ENCODE measurements at regions not wholly inside any gene's neighbourhood (a gene's known extent, or its start where the extent isn't known, plus 50 kb on each side); places are given as distances from the start of the nearest gene placed in this dataset.

DNA sequence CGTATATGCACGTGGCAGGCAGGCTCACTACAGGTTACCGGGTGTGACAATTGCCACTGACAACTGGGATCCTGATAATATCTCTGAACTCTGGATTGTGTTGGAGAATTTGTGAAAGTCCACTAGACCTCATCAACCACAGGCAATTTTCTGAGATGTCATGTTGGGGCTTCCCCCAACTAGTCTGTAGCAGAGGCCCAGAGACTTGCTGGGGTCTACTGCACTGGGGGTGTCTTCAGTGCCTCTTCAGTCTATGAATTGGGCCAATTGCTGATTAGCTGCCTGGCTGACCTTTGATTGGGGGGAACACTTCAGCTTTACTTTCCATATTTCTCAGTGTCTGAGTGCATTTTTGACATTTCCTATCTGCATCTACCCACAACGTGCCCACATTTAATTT is 201.5 kb downstream of the MTX2 start:
- DNase-seq (ENCODE audit: low read depth): no peak

DNA sequence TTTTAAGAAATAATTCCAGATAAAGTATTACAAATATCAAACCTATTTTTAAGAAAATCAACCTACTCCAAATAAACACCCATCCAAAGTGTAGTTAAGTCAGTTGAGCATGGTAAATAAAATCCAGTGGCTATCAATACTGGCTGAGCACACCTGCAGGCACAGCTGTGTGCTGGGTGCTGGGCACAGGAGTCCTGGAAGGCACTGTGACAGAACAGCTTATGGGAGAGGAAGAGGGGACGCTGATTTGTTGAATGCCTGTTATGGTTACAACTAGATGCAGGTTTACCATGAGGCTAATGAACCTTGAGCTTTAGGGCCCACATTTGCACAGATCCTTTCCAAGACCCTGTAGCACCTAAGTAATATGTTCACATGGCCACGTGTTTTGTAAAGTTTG is 202.7 kb downstream of the MTX2 start:
- no peak for DNase-seq (ENCODE audit: low read depth)

DNA sequence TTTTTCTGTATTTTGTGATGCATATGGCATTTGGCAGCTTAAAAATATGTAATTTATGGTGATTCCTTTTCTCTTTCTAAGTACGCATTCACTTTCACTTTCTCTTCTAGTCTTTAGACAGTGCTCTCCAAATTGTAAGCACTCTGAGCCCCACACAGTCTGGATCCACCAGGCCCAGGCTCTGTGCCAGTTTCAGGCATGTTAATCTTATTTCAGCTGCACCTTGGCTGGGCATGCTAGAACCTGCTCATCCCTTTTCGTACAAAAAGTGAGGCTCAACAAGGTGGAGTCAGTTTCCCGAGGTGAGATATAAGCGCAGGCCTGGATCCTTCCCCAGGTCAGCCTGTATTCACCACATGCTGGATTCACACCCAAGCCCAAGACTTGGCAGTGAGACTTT is 203.9 kb downstream of the MTX2 start:
- DNase-seq (ENCODE audit: low read depth): no peak

GRCh38 chr2:176473851-176474250 is 204.6 kb downstream of the MTX2 start:
- DNase-seq (ENCODE audit: low read depth): no peak

- DNase-seq (ENCODE audit: low read depth): no peak
Measured at GRCh38 chr2:176477336-176477735, 208.1 kb downstream of the MTX2 start.

- no peak for DNase-seq (ENCODE audit: low read depth)
Measured at GRCh38 chr2:176479961-176480360, 210.7 kb downstream of the MTX2 start.

- DNase-seq (ENCODE audit: low read depth): no peak
Measured at GRCh38 chr2:176482107-176482506, 212.9 kb downstream of the MTX2 start.

DNA sequence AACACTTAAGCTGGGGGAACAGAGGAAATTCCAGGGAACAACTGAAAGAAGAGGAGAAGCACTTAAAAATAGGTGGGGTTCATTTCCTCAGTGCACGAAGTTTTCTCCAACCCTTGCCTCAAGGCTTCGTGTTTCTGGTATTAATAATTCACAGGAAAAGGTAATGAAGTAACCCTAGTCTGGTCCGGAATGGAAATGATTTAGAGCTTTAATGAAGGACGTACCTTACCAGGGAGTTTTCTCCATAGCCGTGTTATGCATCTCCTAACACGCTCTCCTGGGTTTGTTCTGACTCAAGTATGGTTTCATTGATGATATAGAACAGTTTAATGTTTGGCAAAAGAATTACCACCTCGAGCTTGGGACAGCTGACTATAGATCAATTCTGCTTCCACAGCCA is 214.2 kb downstream of the MTX2 start:
- no peak for DNase-seq (ENCODE audit: low read depth)

GRCh38 chr2:176483901-176484568 is 214.8 kb downstream of the MTX2 start:
- no peak for DNase-seq (ENCODE audit: low read depth)

DNA sequence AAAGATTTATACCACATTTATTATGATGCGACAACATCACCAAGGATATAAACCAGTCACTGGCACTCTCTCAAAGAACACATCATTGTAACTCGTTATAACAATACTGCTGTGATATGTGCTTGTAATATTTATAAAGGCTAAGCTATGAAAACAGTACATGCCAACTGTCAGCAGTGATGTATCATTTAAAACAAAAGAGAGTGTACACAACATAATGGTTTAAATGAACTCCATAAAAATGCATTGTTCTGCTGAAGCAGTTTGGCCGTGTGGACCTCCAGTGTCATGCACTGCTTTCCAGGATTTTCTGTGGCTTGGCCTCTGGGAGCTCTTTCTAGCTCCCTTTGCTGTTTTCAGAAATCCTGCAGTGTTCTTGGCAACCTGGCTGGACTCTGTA is 215.6 kb downstream of the MTX2 start:
- no peak for DNase-seq (ENCODE audit: low read depth)

DNA sequence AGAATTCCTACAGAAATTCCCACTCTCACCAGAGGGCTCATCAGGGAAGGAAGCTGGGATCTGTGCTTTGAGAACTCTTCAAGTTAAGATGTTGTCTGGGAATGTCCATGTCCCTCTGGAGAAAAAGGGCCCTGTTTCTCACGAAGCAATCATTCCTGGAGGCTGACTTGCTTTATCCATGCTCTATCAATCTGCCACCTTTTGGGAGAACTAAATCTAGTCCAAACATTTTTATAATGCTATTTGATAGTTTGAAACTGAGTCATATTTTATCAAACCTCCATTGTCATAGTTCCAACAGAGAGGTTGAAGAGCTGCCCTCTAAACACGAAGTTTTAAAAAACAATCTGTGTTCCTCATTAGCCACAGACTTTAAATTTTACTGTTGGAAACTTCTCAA is 219.2 kb downstream of the MTX2 start:
- no peak for DNase-seq (ENCODE audit: low read depth)

- DNase-seq (ENCODE audit: low read depth): no peak
Measured at GRCh38 chr2:176490061-176490861, 221.0 kb downstream of the MTX2 start.

- DNase-seq (ENCODE audit: low read depth): no peak
Measured at GRCh38 chr2:176491172-176491904, 222.1 kb downstream of the MTX2 start.

DNA sequence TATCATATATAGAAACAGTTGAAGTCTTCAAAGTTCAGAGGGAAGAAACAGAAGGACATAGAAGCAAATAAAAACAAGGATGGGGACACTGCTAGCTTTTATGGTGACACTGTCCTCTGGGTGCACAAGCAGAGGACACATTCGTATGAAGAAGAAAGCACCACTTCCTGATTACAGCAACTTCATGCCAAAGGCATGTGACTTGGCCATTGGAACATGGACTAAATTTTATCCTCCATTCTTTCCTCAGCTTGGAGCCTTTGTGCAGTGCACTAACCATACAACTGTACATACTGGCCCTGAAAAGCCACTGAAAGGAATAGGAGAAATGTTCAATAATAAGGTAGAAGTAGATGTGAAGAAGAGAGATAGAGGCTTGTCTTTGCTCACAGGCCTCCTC is 223.3 kb downstream of the MTX2 start:
- no peak for DNase-seq (ENCODE audit: low read depth)

DNA sequence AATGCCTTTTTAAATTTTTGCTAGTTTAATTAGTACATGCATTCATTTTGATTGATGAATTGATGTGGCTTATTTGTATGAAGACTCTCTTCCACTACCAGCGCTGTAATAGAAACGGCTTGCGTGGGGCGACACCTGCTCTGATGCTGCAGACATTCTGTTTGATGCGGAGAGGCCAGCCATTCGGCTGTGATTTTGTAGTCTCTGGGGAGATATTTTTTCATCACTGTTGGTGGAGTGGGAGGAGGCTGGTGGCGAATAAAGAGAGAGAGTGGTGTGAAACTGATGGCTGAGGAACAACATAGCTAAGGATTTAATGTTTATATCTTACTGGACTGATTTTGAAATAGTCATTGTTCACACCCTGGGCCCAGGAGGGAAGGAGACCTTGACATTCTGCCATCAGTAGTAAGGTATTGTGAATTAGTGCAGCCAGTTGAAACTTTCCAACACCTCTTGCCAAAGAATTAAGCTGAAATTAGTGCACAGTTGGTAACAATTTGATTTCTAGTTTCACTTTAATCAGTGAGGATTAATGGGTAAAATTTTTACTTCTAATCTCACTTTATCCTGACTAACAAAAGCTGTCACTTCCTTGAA is 224.1 kb downstream of the MTX2 start:
- DNase-seq (ENCODE audit: low read depth): no peak

DNA sequence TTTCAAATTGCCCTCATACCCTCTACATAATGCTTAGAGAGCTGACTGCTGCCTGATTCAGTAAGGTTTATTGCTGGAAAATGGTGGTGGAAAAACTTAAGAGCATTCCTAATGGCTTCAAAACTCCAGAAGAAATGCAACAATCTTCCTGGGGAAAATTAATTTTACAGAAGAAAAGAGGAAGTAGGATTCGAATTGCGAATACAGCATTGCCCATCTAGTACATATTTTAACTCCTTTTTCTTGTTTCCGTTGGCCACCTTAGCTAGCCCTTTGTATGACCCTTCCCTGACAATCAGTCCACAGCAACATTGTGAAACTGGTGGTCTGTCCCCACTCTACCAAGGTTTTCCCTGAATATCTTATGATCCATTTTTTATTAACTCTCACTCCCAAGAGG is 224.7 kb downstream of the MTX2 start:
- DNase-seq (ENCODE audit: low read depth): no peak

GRCh38 chr2:176494949-176495353 is 225.7 kb downstream of the MTX2 start:
- no peak for DNase-seq (ENCODE audit: low read depth)

DNA sequence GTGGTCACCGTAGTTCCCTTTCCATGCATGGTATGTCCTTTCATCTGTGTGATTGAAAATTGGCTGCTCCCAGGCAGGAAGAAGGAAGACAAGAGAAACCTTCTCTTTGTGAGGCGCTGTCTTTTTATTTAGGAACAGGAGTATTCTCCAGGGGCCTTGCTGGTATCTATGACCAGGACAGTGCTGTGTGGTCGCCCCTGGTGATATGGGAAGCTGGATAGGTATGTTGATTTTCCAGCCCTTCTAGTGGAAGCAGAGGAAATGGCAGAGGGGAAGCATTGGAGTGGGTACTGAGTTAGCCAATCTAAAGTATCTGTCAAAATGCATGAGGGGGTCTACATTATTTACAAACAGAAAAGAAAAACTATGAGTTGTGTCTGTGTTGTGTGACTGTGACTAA is 226.6 kb downstream of the MTX2 start:
- DNase-seq (ENCODE audit: low read depth): no peak

- DNase-seq (ENCODE audit: low read depth): no peak
Measured at GRCh38 chr2:176496761-176497160, 227.5 kb downstream of the MTX2 start.

- no peak for DNase-seq (ENCODE audit: low read depth)
Measured at GRCh38 chr2:176500901-176501300, 231.7 kb downstream of the MTX2 start.

DNA sequence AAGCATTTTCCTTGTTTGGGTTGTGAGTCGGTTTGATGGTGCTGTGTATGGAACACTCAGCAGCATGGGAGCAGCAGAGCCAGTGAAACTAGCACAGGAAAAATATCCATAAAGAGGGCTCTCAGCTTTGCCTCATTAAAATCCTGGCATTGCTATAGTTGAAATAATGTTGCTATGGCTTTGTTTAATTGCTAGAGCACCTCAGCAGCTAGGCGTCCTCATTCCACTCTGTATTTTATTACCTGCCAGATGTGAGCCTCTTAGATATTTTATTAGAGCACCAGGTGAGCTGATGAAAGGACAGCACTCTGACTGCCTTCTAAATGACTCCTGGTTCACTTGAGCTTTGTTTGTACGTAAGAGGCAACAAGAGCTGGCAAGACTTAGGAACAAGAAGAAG is 232.4 kb downstream of the MTX2 start:
- no peak for DNase-seq (ENCODE audit: low read depth)

DNA sequence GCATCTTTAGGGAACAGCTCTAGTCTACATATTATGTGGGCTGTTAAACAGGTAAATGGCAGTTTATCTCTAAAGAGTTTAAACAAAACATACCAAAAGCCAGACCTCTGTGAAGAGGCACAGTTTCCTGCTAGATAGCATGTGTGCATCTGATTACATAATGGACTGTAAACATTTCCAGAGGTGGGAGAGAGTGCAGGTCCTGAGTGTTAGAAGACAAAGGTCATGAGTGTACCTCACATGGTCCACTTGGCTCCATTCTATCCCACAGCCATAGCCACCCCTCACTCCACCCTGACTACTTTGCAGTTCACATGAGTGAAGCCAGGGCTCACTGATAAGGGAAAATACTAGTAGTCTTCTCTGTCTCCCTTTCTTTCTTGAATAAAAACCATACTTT is 233.4 kb downstream of the MTX2 start:
- no peak for DNase-seq (ENCODE audit: low read depth)

DNA sequence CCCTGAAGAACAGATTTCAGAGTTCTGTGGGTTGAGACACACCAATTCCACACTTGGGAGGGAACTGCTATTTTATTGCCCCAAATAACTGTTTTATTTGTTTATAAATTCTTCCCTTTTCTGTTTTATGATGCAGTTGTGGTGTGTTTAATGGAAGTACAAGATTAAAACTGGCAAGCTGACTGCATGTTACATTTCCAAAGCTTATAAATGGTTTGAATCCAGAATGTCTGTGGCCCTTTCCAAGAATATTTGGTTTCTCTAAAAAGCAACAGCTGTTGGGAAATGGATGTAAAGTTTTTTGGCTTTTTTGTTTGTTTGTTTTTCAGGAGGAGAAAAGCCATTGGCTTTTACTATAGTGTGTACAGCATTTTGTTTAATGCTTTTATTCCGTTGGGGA is 234.5 kb downstream of the MTX2 start:
- DNase-seq (ENCODE audit: low read depth): no peak

All from stimulated activated CD8-positive, alpha-beta memory T cell treated with anti-CD3 and anti-CD28 coated beads, Interleukin-12 subunit alpha, Interleukin-12 subunit beta, amount 100 ng/mL, for 1 hour (primary cell).